ENCODE measurements at regions not wholly inside any gene's neighbourhood (a gene's known extent, or its start where the extent isn't known, plus 50 kb on each side); places are given as distances from the start of the nearest gene placed in this dataset.

- H3K27ac ChIP-seq: no peak overlapping the region
- no peaks in the 10 kb centered on the region for H3K9me3 ChIP-seq (ENCODE audit: control insufficient read depth, low read length)
- no peaks in the 10 kb centered on the region for H3K36me3 ChIP-seq (ENCODE audit: control insufficient read depth, insufficient read depth, low read length)
- no peak overlapping the region for H3K4me3 ChIP-seq (ENCODE audit: low read depth, low read length)
- H3K9ac ChIP-seq: no peak overlapping the region
- H2AFZ ChIP-seq: no peak overlapping the region
- no peaks in the 10 kb centered on the region for H3K79me2 ChIP-seq
- TF ChIP-seq CTCF (IDR thresholded peaks at IDR 0.05): no peak
- H3K27me3 ChIP-seq (ENCODE audit: control insufficient read depth, insufficient read depth, low read length): no peaks in the 10 kb centered on the region
- no peak overlapping the region for H3K4me2 ChIP-seq (ENCODE audit: low read length)
- no peaks in the 10 kb centered on the region for H3K4me1 ChIP-seq
These were observed 203.7 kb upstream of the UMPS start for GRCh38 chr3:124526601-124527000.

GRCh38 chr3:124529826-124530571, 200.3 kb upstream of the UMPS start:
- no peak overlapping the region for H3K9ac ChIP-seq
- TF ChIP-seq CTCF (IDR thresholded peaks at IDR 0.05): no peak
- no peak overlapping the region for H3K27ac ChIP-seq
- H3K4me1 ChIP-seq: no peaks in the 10 kb centered on the region
- H3K36me3 ChIP-seq (ENCODE audit: control insufficient read depth, insufficient read depth, low read length): no peaks in the 10 kb centered on the region
- no peaks in the 10 kb centered on the region for H3K79me2 ChIP-seq
- no peaks in the 10 kb centered on the region for H3K27me3 ChIP-seq (ENCODE audit: control insufficient read depth, insufficient read depth, low read length)
- H3K9me3 ChIP-seq (ENCODE audit: control insufficient read depth, low read length): no peaks in the 10 kb centered on the region
- H3K4me3 ChIP-seq (ENCODE audit: low read depth, low read length): no peak overlapping the region
- H3K4me2 ChIP-seq (ENCODE audit: low read length): no peak overlapping the region
- H2AFZ ChIP-seq: no peak overlapping the region

GRCh38 chr3:124530916-124531315, 199.3 kb upstream of the UMPS start:
- H3K79me2 ChIP-seq: no peaks in the 10 kb centered on the region
- no peaks in the 10 kb centered on the region for H3K27me3 ChIP-seq (ENCODE audit: control insufficient read depth, insufficient read depth, low read length)
- no peaks in the 10 kb centered on the region for H3K4me1 ChIP-seq
- H2AFZ ChIP-seq: no peak overlapping the region
- H3K4me3 ChIP-seq (ENCODE audit: low read depth, low read length): no peak overlapping the region
- no peak overlapping the region for H3K4me2 ChIP-seq (ENCODE audit: low read length)
- no peak for TF ChIP-seq CTCF (IDR thresholded peaks at IDR 0.05)
- H3K9me3 ChIP-seq (ENCODE audit: control insufficient read depth, low read length): no peaks in the 10 kb centered on the region
- no peak overlapping the region for H3K9ac ChIP-seq
- H3K27ac ChIP-seq: no peak overlapping the region
- H3K36me3 ChIP-seq (ENCODE audit: control insufficient read depth, insufficient read depth, low read length): no peaks in the 10 kb centered on the region

GRCh38 chr3:124532071-124532470, 198.2 kb upstream of the UMPS start:
- H3K9me3 ChIP-seq (ENCODE audit: control insufficient read depth, low read length): no peaks in the 10 kb centered on the region
- no peaks in the 10 kb centered on the region for H3K4me1 ChIP-seq
- no peak for TF ChIP-seq CTCF (IDR thresholded peaks at IDR 0.05)

GRCh38 chr3:124535306-124535705, 194.9 kb upstream of the UMPS start:
- Histone ChIP-seq H3K4me1 (no peaks in the 10 kb centered on the region), H3K27ac (no peak overlapping the region), H3K9me3 (ENCODE audit: control insufficient read depth, low read length) (no peaks in the 10 kb centered on the region), H3K27me3 (ENCODE audit: control insufficient read depth, insufficient read depth, low read length) (no peaks in the 10 kb centered on the region), H3K36me3 (ENCODE audit: control insufficient read depth, insufficient read depth, low read length) (no peaks in the 10 kb centered on the region), H3K9ac (no peak overlapping the region), H3K4me2 (ENCODE audit: low read length) (no peak overlapping the region), H3K79me2 (no peaks in the 10 kb centered on the region), H2AFZ (no peak overlapping the region), H3K4me3 (ENCODE audit: low read depth, low read length) (no peak overlapping the region)
- no peak for TF ChIP-seq CTCF (IDR thresholded peaks at IDR 0.05)

More at GRCh38 chr3:124532071-124532470, 198.2 kb upstream of the UMPS start:
- H3K4me2 ChIP-seq (ENCODE audit: low read length): no peak overlapping the region
- H3K27me3 ChIP-seq (ENCODE audit: control insufficient read depth, insufficient read depth, low read length): no peaks in the 10 kb centered on the region
- H3K36me3 ChIP-seq (ENCODE audit: control insufficient read depth, insufficient read depth, low read length): no peaks in the 10 kb centered on the region
- H2AFZ ChIP-seq: no peak overlapping the region
- H3K4me3 ChIP-seq (ENCODE audit: low read depth, low read length): no peak overlapping the region
- H3K79me2 ChIP-seq: no peaks in the 10 kb centered on the region
- no peak overlapping the region for H3K27ac ChIP-seq
- no peak overlapping the region for H3K9ac ChIP-seq

Data from parathyroid adenoma (tissue), 2 donors.